HL-60 (cell line): ENCODE measurements at regions not wholly inside any gene's neighbourhood (a gene's known extent, or its start where the extent isn't known, plus 50 kb on each side); places are given as distances from the start of the nearest gene placed in this dataset.

Experiments
- CTCF ChIP-seq: IDR thresholded peaks from one replicate; pipeline ENCODE4 v1.5.1; 2011; ENCODE audit warnings: low read length, control low read depth, inconsistent platforms; ENCODE audit not compliant: insufficient read depth
- GABPA ChIP-seq: IDR thresholded peaks from 2 replicates; pipeline ENCODE4 v1.6.1; 2012; ENCODE audit warnings: low read depth

GRCh38 chr4:184292877-184293276, 75.2 kb upstream of the ENPP6 start:
- TF ChIP-seq GABPA (no peak), CTCF (no peak)
